GM23338 (cell line): ENCODE measurements at regions not wholly inside any gene's neighbourhood (a gene's known extent, or its start where the extent isn't known, plus 50 kb on each side); places are given as distances from the start of the nearest gene placed in this dataset.

Experiments used
- ATAC-seq: fragments of 200-7000 bp; cut with Tn5 transposase; 3 replicates; pipeline ENCODE4 v1.9.1; 2020
- DNase-seq: peaks from one replicate; pipeline ENCODE4 v3.0.0-alpha.2; 2015; ENCODE audit warnings: low spot score
- H2AFZ ChIP-seq: fragments of 200-600 bp; sonication (generic); 2 replicates; pipeline ENCODE4 v1.8.0; 2016; ENCODE audit warnings: antibody characterized with exemption, mild to moderate bottlenecking, moderate library complexity
- H3F3A ChIP-seq: fragments of 200-600 bp; sonication (generic); replicated peaks from 2 replicates; pipeline ENCODE4 v1.8.0; 2017; ENCODE audit warnings: antibody characterized with exemption, mixed run types, low read depth
- H3K27ac ChIP-seq: fragments of 200-600 bp; sonication (generic); 2 replicates; pipeline ENCODE4 v1.6.1; 2016; ENCODE audit warnings: low read depth
- H3K27me3 ChIP-seq: fragments of 200-600 bp; sonication (generic); 2 replicates; pipeline ENCODE4 v1.8.0; 2016; ENCODE audit warnings: mild to moderate bottlenecking, mixed run types, moderate library complexity; ENCODE audit not compliant: insufficient read depth
- H3K36me3 ChIP-seq: fragments of 200-600 bp; sonication (generic); 2 replicates; pipeline ENCODE4 v1.8.0; 2016; ENCODE audit warnings: mild to moderate bottlenecking; ENCODE audit not compliant: insufficient read depth
- H3K4me1 ChIP-seq: fragments of 200-600 bp; sonication (generic); 2 replicates; pipeline ENCODE4 v1.8.0; 2016; ENCODE audit warnings: mild to moderate bottlenecking, moderate library complexity; ENCODE audit not compliant: insufficient read depth
- H3K4me2 ChIP-seq: fragments of 200-600 bp; sonication (generic); 2 replicates; pipeline ENCODE4 v1.7.1; 2017; ENCODE audit warnings: mixed run types
- H3K4me3 ChIP-seq: fragments of 200-600 bp; sonication (generic); 2 replicates; pipeline ENCODE4 v1.6.1; 2016; ENCODE audit warnings: mixed run types
- H3K79me2 ChIP-seq: fragments of 200-600 bp; sonication (generic); replicated peaks from 2 replicates; pipeline ENCODE4 v1.8.0; 2017; ENCODE audit warnings: mild to moderate bottlenecking; ENCODE audit not compliant: insufficient read depth
- H3K9me2 ChIP-seq: fragments of 200-600 bp; sonication (generic); 2 replicates; pipeline ENCODE4 v1.8.0; 2017; ENCODE audit not compliant: insufficient read depth
- H4K20me1 ChIP-seq: fragments of 200-600 bp; sonication (generic); replicated peaks from 2 replicates; pipeline ENCODE4 v1.8.0; 2017; ENCODE audit warnings: mild to moderate bottlenecking; ENCODE audit not compliant: insufficient read depth
- H3K27ac Mint-ChIP-seq: 2 replicates; pipeline ENCODE4 v1.8.0; 2020; ENCODE audit warnings: inconsistent platforms, mild to moderate bottlenecking, moderate library complexity, mixed read lengths
- H3K27me3 Mint-ChIP-seq: 3 replicates; pipeline ENCODE4 v1.8.0; 2022; ENCODE audit warnings: low read depth, mild to moderate bottlenecking, moderate library complexity, mixed read lengths, inconsistent platforms; ENCODE audit not compliant: insufficient read depth, poor library complexity
- H3K36me3 Mint-ChIP-seq: 3 replicates; pipeline ENCODE4 v1.8.0; 2021; ENCODE audit warnings: low read depth, mild to moderate bottlenecking, inconsistent platforms, moderate library complexity, mixed read lengths
- H3K4me1 Mint-ChIP-seq: 3 replicates; pipeline ENCODE4 v1.8.0; 2020; ENCODE audit warnings: mild to moderate bottlenecking, inconsistent platforms, mixed read lengths
- H3K4me3 Mint-ChIP-seq: 3 replicates; pipeline ENCODE4 v1.8.0; 2021; ENCODE audit warnings: moderate library complexity, mild to moderate bottlenecking, inconsistent platforms, mixed read lengths
- H3K9me3 Mint-ChIP-seq: 3 replicates; pipeline ENCODE4 v1.8.0; 2020; ENCODE audit warnings: moderate library complexity, mild to moderate bottlenecking, inconsistent platforms, mixed read lengths
- CREB1 ChIP-seq: fragments of 250-450 bp; sonication (Bioruptor Pico); IDR thresholded peaks from 2 replicates; pipeline ENCODE4 v1.5.0; 2020; ENCODE audit warnings: low read depth, mild to moderate bottlenecking, moderate library complexity
- EZH2 ChIP-seq: fragments of 200-600 bp; sonication (generic); IDR thresholded peaks from one replicate; pipeline ENCODE4 v1.8.0; 2017; ENCODE audit warnings: antibody characterized with exemption, mild to moderate bottlenecking, low read depth; ENCODE audit not compliant: unreplicated experiment
- EZH2phosphoT487 ChIP-seq: fragments of 200-600 bp; sonication (generic); IDR thresholded peaks from one replicate; pipeline ENCODE4 v1.8.1; 2018; ENCODE audit warnings: antibody characterized with exemption; ENCODE audit not compliant: unreplicated experiment
- JUNB ChIP-seq: IDR thresholded peaks from one replicate; pipeline ENCODE4 v1.6.1; 2016; ENCODE audit warnings: antibody characterized with exemption; ENCODE audit not compliant: unreplicated experiment
- NANOG ChIP-seq: IDR thresholded peaks from 2 replicates; pipeline ENCODE4 v1.6.1; 2016; ENCODE audit warnings: antibody characterized with exemption, borderline replicate concordance
- POLR2AphosphoS5 ChIP-seq: IDR thresholded peaks from 2 replicates; pipeline ENCODE4 v1.6.1; 2016; ENCODE audit warnings: antibody characterized with exemption, low read depth
- REST ChIP-seq: IDR thresholded peaks from one replicate; pipeline ENCODE4 v1.6.1; 2018; ENCODE audit warnings: antibody characterized with exemption; ENCODE audit not compliant: unreplicated experiment
- STAT1 ChIP-seq: IDR thresholded peaks from one replicate; pipeline ENCODE4 v1.6.1; 2016; ENCODE audit warnings: antibody characterized with exemption; ENCODE audit not compliant: unreplicated experiment
- ZNF114 ChIP-seq: fragments of 250-450 bp; sonication (Bioruptor Pico); IDR thresholded peaks from 2 replicates; pipeline ENCODE4 v1.5.0; 2020; ENCODE audit warnings: mild to moderate bottlenecking, moderate library complexity
- ZNF331 ChIP-seq: fragments of 250-450 bp; sonication (Bioruptor Pico); IDR thresholded peaks from 2 replicates; pipeline ENCODE4 v1.5.0; 2020; ENCODE audit warnings: low read depth, mild to moderate bottlenecking, moderate library complexity
- TF ChIP-seq, protein P1 (sequence below): IDR thresholded peaks from 2 replicates; pipeline ENCODE4 v1.6.1; 2016; ENCODE audit warnings: antibody characterized with exemption
- TF ChIP-seq, protein P2 (sequence below), 2 experiments: fragments of 200-600 bp in 1 of 2; sonication (generic) in 1 of 2; conservative IDR thresholded peaks; 2 replicates each; pipeline versions ENCODE4 v1.5.1 to v1.6.1; 2016 to 2017; ENCODE audit warnings: antibody characterized with exemption in 2 of 2, low read depth in 2 of 2, mild to moderate bottlenecking in 2 of 2, moderate library complexity in 1 of 2
- TF ChIP-seq, protein P3 (sequence below): fragments of 250-450 bp; sonication (Bioruptor Pico); IDR thresholded peaks from 2 replicates; pipeline ENCODE4 v1.5.0; 2020; ENCODE audit warnings: mild to moderate bottlenecking, moderate library complexity

DNA sequence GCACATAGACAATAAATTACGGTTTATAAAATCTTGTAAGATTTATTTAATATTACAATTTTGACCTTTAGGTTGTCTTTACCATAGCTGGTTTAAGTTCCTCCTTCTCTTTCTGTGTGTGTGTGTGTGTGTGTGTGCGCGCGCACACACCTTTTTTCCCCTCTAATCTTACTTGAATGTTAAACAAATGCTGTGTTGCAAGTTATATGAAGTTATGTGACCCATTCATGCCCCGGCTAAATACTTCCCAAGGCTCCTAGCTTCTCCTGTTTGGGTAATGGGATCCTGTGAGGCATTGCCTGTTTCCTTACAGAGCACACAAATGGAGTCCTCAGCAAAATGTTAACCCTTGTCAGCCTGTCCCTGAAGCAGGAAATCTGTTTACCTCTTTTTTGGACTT is 125.6 kb upstream of the ZNF608 start:
- no peak overlapping the region for H3K4me3 Mint-ChIP-seq
- Histone ChIP-seq H3K4me2 (no peak overlapping the region), H3K27ac (no peak overlapping the region), H3K9me2 (peaks cover 4% of the 10 kb centered on the region; the same call in 1 of the 2 replicates), H3K4me1 (peaks cover 25% of the 10 kb centered on the region), H3F3A (no peaks in the 10 kb centered on the region), H3K27me3 (no peaks in the 10 kb centered on the region), H3K36me3 (no peaks in the 10 kb centered on the region), H3K4me3 (no peak overlapping the region), H4K20me1 (no peaks in the 10 kb centered on the region), H3K79me2 (no peaks in the 10 kb centered on the region), H2AFZ (peak overlapping the region; percentile 77; the same call in 1 of the 2 replicates)
- ATAC-seq (no peak), DNase-seq (no peak)
- H3K4me1 Mint-ChIP-seq = peaks cover 33% of the 10 kb centered on the region
- H3K27ac Mint-ChIP-seq = no peak overlapping the region
- H3K27me3 Mint-ChIP-seq = peaks cover 2% of the 10 kb centered on the region
- TF ChIP-seq, protein P1, sequence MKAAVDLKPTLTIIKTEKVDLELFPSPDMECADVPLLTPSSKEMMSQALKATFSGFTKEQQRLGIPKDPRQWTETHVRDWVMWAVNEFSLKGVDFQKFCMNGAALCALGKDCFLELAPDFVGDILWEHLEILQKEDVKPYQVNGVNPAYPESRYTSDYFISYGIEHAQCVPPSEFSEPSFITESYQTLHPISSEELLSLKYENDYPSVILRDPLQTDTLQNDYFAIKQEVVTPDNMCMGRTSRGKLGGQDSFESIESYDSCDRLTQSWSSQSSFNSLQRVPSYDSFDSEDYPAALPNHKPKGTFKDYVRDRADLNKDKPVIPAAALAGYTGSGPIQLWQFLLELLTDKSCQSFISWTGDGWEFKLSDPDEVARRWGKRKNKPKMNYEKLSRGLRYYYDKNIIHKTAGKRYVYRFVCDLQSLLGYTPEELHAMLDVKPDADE = no peak
- TF ChIP-seq REST = no peak
- no peak for TF ChIP-seq EZH2
- TF ChIP-seq, protein P2, sequence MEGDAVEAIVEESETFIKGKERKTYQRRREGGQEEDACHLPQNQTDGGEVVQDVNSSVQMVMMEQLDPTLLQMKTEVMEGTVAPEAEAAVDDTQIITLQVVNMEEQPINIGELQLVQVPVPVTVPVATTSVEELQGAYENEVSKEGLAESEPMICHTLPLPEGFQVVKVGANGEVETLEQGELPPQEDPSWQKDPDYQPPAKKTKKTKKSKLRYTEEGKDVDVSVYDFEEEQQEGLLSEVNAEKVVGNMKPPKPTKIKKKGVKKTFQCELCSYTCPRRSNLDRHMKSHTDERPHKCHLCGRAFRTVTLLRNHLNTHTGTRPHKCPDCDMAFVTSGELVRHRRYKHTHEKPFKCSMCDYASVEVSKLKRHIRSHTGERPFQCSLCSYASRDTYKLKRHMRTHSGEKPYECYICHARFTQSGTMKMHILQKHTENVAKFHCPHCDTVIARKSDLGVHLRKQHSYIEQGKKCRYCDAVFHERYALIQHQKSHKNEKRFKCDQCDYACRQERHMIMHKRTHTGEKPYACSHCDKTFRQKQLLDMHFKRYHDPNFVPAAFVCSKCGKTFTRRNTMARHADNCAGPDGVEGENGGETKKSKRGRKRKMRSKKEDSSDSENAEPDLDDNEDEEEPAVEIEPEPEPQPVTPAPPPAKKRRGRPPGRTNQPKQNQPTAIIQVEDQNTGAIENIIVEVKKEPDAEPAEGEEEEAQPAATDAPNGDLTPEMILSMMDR (conservative IDR thresholded peaks at IDR 0.05; ENCODE audit: low read depth in 2 of 2) = no peak
- no peak for TF ChIP-seq NANOG
- no peak for TF ChIP-seq CREB1
- TF ChIP-seq, protein P3, sequence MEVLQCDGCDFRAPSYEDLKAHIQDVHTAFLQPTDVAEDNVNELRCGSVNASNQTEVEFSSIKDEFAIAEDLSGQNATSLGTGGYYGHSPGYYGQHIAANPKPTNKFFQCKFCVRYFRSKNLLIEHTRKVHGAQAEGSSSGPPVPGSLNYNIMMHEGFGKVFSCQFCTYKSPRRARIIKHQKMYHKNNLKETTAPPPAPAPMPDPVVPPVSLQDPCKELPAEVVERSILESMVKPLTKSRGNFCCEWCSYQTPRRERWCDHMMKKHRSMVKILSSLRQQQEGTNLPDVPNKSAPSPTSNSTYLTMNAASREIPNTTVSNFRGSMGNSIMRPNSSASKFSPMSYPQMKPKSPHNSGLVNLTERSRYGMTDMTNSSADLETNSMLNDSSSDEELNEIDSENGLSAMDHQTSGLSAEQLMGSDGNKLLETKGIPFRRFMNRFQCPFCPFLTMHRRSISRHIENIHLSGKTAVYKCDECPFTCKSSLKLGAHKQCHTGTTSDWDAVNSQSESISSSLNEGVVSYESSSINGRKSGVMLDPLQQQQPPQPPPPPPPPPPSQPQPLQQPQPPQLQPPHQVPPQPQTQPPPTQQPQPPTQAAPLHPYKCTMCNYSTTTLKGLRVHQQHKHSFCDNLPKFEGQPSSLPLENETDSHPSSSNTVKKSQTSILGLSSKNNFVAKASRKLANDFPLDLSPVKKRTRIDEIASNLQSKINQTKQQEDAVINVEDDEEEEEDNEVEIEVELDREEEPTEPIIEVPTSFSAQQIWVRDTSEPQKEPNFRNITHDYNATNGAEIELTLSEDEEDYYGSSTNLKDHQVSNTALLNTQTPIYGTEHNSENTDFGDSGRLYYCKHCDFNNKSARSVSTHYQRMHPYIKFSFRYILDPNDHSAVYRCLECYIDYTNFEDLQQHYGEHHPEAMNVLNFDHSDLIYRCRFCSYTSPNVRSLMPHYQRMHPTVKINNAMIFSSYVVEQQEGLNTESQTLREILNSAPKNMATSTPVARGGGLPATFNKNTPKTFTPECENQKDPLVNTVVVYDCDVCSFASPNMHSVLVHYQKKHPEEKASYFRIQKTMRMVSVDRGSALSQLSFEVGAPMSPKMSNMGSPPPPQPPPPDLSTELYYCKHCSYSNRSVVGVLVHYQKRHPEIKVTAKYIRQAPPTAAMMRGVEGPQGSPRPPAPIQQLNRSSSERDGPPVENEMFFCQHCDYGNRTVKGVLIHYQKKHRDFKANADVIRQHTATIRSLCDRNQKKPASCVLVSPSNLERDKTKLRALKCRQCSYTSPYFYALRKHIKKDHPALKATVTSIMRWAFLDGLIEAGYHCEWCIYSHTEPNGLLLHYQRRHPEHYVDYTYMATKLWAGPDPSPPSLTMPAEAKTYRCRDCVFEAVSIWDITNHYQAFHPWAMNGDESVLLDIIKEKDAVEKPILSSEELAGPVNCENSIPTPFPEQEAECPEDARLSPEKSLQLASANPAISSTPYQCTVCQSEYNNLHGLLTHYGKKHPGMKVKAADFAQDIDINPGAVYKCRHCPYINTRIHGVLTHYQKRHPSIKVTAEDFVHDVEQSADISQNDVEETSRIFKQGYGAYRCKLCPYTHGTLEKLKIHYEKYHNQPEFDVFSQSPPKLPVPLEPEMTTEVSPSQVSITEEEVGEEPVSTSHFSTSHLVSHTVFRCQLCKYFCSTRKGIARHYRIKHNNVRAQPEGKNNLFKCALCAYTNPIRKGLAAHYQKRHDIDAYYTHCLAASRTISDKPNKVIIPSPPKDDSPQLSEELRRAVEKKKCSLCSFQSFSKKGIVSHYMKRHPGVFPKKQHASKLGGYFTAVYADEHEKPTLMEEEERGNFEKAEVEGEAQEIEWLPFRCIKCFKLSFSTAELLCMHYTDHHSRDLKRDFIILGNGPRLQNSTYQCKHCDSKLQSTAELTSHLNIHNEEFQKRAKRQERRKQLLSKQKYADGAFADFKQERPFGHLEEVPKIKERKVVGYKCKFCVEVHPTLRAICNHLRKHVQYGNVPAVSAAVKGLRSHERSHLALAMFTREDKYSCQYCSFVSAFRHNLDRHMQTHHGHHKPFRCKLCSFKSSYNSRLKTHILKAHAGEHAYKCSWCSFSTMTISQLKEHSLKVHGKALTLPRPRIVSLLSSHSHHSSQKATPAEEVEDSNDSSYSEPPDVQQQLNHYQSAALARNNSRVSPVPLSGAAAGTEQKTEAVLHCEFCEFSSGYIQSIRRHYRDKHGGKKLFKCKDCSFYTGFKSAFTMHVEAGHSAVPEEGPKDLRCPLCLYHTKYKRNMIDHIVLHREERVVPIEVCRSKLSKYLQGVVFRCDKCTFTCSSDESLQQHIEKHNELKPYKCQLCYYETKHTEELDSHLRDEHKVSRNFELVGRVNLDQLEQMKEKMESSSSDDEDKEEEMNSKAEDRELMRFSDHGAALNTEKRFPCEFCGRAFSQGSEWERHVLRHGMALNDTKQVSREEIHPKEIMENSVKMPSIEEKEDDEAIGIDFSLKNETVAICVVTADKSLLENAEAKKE (CRISPR knock-in tag) = no peak
- no peak for TF ChIP-seq JUNB
- TF ChIP-seq POLR2AphosphoS5 = no peak
- no peak for TF ChIP-seq ZNF114
- TF ChIP-seq STAT1 = no peak
- no peak for TF ChIP-seq ZNF331 (CRISPR knock-in tag)
- no peak for TF ChIP-seq EZH2phosphoT487
- H3K9me3 Mint-ChIP-seq = peaks cover 11% of the 10 kb centered on the region; the same call in 2 of the 3 replicates
- H3K36me3 Mint-ChIP-seq = peaks cover 13% of the 10 kb centered on the region; the same call in 2 of the 3 replicates
